ENCODE measurements at regions not wholly inside any gene's neighbourhood (a gene's known extent, or its start where the extent isn't known, plus 50 kb on each side); places are given as distances from the start of the nearest gene placed in this dataset.
A peak's percentile ranks its signal among the peaks of the same experiment; 100 is the strongest.
"Not testable (repeated sequence)": the region's sequence is repeated elsewhere in the genome, so short reads cannot be mapped to it uniquely, and the experiment has no call there.

GRCh38 chr20:48489656-48490055, 338.1 kb downstream of the PREX1 start:
- peak; percentile 94 for DNase-seq

- DNase-seq = peak; percentile 40
These were observed 338.7 kb downstream of the PREX1 start for GRCh38 chr20:48489046-48489463.

DNA sequence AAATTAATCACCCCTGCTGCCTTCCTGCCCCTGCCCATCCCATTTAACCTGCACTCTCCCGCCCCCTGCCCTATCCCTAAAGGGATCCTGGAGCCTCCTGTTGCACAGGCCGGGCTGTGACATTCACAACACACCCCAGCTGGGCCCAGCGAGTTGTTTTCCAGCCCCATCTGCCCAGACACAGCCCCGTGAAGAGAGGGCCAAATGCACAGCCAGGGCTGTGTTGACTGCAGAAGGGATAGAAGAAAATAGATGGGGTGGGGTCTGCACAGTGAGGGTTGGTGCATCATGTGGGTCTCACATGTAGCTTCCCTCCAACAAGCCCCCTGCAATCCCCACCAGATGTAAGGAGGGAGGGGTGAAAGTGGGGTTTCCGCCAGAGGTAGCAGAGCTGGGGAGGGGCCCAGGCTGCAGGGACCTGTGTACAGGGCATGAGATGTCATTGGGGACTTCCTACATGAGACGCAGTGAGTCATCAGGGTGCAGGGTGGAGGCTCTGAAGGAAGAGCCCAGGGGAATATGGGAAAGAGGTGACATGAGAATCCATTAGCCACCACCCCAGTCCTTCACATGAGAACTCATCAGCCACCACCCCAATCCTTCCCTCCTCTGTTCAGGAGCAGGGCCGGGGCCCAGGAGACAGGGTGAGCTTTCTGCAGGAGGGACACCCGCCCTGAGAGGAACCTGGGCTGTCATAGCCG, 339.3 kb downstream of the PREX1 start:
- peak; percentile 80 for DNase-seq

DNA sequence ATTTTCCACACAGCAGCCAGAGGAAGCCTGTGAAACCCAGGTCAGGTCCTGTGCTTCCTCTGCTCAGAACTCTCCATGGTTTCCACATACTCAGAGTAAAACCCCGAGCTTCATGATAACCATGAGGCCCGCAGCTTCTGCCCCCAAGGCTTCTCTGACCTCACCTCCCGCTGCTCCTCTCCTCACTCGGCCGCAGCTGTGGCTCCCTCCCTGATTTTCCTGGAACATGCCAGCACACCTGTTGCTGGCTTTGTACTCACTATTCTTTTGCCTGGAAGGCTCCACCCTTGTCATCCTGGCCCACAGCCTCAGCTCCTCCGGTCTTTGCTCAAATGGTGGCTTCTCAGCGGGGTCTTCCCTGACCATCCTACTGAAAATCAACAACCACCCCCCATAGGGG, 341.7 kb downstream of the PREX1 start:
- no peak for DNase-seq

DNA sequence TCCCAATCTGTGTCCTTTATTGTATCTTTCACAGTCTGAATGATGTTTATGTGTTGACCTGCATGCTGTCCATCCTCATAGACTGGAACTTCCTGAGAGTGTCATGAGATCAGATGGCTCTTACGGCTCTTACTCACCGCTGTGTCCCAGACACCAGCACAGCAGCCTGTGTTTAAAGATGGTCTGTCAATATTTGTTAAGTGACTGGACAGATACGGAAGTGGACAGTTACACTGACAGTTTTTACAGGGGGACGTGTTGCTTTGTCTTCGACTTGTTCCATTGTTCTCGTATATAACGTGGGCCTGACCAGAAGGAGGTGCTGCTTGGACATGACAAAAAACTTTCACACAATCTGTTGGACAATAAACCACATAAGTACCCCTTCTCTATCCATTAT, 342.6 kb downstream of the PREX1 start:
- not testable (repeated sequence) for DNase-seq

DNA sequence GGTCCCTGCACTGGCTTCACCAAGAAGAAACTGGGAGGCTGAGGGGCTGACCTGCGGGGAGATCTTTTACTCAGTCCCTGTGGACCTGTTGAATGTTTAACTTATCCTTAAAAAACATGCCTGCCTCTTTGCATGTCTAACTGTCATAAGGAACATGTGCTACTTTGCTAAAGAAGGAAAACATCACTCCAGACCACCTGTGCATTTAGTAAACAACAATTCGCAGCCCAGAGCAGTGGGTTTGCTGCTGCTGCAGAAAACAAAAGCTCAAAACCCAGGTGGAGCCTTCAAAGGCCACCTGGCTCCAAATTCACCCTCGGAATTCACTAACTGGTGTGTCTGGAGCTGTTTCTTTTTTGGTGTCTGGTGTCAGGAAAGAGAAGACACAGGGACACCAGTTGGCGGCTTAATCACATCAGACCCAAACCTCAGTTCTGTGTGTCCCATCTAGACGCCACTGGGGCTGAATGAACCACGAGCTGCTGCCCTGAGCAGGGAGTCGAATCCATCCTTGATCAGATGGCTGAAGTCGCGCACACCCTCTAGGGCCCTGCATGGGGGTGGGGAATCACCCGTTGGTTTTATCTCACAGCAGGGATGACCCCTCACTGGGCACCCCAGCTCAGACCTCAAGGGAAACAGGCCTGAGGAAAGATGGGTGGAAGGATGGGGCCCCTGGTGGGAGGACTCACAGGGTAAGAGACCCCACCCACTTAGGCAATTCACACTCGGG, 344.3 kb downstream of the PREX1 start:
- DNase-seq = no peak

DNA sequence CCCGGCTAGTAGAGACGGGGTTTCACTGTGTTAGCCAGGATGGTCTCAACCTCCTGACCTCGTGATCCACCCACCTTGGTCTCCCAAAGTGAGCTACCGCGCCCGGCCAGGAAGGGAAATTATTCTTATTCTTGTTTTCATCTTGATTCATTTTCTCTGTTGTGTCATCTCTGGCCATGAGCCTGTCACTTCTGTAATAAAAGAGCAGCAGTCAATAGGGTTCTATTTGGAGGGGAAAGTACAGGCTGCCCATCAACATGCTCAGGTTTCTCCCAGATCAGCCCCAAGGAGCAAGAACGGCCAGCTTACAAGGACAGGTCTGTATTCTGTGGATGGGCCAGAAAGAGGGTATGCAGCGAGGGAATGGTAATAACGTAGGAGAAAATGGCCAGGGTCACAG, 345.0 kb downstream of the PREX1 start:
- no peak for DNase-seq

GRCh38 chr20:48480216-48480772, 347.5 kb downstream of the PREX1 start:
- DNase-seq = no peak

GRCh38 chr20:48478806-48479585, 348.8 kb downstream of the PREX1 start:
- no peak for DNase-seq

- DNase-seq = no peak
These were observed 349.4 kb downstream of the PREX1 start for GRCh38 chr20:48478370-48478769.

GRCh38 chr20:48476854-48477253, 350.9 kb downstream of the PREX1 start:
- DNase-seq = no peak

DNA sequence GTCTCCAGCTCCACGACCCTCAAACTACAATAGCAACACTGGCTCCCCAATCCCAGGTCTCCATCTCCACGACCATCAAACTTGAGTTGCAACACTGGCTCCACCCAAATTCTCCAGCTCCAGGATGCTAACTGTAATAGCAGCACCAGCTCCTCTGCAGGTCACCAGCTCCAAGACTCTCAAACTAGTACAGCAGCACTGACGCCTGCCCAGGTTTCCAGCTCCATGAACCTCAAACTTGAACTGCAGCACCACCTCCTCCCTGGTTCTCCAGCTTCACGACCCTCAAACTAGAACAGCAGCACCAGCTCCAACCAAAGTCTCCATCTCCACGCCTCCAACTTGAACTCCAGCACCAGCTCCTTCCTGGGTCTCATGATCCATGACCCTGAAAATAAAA, 353.8 kb downstream of the PREX1 start:
- DNase-seq = no peak

DNA sequence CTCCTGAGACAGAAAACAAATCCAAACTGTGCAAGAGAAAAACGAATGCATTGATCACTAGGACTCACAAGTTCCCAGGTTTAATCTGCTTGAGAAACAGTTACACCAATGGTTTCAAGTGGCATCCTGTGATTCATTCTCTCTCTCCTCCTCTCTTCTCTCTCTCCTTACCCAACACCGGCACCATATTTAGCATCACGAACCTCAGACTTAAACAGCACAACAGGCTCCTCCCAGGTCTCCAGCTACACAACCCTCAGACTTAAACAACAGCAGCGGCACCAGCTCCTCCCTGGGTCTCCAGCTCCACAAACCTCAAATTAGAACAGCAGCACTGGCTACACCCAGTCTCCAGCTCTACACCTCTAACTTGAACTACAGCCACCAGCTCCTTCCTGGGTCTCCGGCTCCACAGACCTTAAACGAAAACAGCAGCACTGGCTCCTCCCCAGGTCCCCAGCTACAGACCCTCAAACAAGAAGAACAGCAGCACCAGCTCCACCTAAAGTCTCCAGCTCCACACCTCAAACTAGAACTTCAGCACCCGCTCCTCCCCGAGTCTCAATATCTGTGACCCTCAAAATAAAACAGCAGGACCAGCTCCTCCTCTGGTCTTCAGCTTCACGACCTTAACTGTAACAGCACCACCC, 355.9 kb downstream of the PREX1 start:
- DNase-seq = no peak

DNA sequence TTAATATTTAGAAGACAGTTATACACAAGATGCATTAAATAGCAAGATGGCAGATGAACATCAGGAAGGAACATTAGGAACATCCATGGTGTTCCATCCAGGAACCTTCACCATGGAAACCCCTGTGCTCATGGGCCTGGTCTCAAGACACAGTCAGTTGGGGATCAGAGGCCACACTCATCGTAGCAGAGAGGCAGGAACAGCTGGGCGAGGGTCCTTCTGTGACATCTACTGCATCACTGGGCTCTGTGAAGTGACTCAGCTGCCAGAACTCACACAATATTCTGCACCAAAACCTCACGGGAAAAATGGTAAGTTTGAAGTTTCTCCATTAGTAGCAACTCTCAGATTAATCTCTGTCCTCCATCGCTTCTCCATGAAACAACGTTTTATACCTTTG, 356.6 kb downstream of the PREX1 start:
- DNase-seq = no peak

- no peak for DNase-seq
These were observed 357.7 kb downstream of the PREX1 start for GRCh38 chr20:48470141-48470540.

GRCh38 chr20:48469026-48469425, 358.8 kb downstream of the PREX1 start:
- DNase-seq = no peak

DNA sequence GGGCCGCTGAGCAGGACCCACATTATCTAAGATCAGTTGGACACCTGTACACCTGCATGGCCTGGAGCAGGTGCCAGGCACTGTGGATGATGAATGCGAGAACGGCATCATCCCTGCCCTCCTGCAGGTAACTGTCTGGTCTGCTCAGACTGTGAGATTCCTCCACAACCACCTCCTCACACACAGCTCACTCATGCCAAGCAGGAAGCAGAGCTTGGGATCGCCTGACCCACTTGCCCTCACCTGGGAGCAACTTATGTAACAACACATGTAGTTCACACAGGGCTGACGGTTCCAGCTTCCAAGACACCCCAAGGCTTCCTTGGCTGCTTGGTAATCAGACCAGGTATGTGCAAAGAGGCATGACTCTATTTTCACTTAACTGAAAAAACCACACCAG, 359.2 kb downstream of the PREX1 start:
- DNase-seq = no peak

DNA sequence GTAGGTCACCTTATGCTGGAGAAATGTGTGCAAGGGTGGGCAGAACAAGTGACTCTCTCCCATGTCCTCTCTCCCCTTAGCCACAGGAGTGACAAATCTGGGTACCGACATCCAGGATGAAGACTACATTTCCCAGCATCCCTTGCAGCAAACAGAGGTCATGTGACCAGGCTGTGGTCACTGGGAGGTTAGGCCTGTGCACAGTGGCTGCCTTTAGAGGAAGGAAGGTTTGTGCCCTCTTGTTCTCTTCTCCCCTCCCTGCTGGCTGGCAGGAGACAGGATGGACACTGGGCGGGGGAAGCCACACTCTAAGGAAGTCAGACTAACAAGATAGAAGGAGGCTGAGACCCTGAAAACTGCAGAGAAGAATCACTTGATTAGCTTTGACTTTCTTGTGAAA, 360.2 kb downstream of the PREX1 start:
- DNase-seq = no peak

DNA sequence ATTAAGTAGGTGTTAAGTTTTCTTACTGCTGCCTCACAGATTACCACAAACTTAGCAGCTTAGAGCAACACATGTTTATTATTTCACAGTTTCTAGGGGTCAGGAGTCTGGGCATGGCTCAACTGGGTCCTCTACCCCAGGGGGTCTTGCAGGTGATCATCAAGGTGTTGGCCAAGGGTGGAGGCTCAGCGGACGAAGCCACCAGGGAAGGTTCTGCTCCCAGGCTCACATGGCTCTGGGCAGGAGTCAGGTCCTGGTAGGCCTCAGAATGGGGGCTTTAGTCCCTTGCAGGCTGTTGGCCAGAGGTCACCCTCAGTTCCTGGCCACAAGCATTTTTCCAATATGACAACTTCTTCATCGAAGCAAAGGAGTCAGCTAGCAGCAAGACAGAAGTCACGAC, 362.5 kb downstream of the PREX1 start:
- DNase-seq = no peak

DNA sequence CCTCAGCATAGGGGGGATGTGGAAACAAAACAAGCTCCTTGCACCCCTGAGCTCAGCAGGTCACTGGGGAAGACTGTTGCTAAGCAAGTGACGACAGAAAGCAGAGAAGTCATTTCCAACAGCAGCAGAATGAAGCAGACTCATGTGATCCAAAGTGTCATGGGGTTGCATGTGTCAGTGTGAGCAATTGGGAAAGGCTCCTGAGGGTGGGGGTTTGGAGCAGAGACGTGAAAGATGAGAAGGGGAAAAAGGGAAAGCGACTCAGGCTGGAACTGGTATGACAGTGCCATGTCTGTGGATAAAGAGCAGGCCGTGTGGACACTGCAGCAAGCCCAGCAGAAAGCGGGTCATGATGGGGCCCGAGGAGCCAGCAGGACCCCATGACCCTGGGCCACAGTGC, 363.9 kb downstream of the PREX1 start:
- no peak for DNase-seq

- DNase-seq = no peak
These were observed 364.6 kb downstream of the PREX1 start for GRCh38 chr20:48463096-48463720.

DNA sequence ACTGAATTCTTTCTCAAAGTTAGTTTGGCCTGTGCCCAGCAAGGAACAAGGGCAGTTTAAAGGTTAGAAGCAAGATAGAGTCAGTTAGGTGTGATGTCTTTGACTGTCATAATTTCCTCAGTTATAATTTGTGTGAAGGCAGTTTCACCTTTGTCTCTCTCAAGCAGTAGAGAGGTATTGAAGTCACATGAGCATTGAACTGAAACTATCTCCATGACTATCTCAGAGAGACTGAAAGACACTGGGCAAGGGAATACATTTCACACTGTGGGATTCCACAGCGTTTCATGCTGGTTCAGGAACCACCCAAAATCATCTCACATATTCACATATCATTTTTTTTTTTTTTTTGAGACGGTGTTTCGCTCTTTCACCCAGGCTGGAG, 366.1 kb downstream of the PREX1 start:
- DNase-seq = no peak

Data from NCI-H1694 treated with DMSO at 0.1 percent for 48 hours (cell line).